Middle frontal gyrus (tissue), 1 donor: ENCODE measurements at regions not wholly inside any gene's neighbourhood (a gene's known extent, or its start where the extent isn't known, plus 50 kb on each side); places are given as distances from the start of the nearest gene placed in this dataset.

Experiments used
- DNase-seq: peaks from one replicate; pipeline ENCODE4 v3.0.0-alpha.2; 2015; ENCODE audit warnings: low spot score; ENCODE audit errors: extremely low spot score

GRCh38 chr12:14252697-14253096, 112.8 kb upstream of the ATF7IP start:
- DNase-seq: no peak

GRCh38 chr12:14253496-14253895, 112.0 kb upstream of the ATF7IP start:
- DNase-seq: no peak

- no peak for DNase-seq
These were observed 110.7 kb upstream of the ATF7IP start for GRCh38 chr12:14254781-14255180.

GRCh38 chr12:14256121-14256520, 109.4 kb upstream of the ATF7IP start:
- no peak for DNase-seq

- no peak for DNase-seq
These were observed 108.8 kb upstream of the ATF7IP start for GRCh38 chr12:14256555-14257169.

- DNase-seq: no peak
These were observed 108.2 kb upstream of the ATF7IP start for GRCh38 chr12:14257303-14257733.

- peak; percentile 90 for DNase-seq
These were observed 107.5 kb upstream of the ATF7IP start for GRCh38 chr12:14257734-14258574.

- DNase-seq: no peak
These were observed 106.9 kb upstream of the ATF7IP start for GRCh38 chr12:14258575-14258940.

- DNase-seq: no peak
These were observed 105.9 kb upstream of the ATF7IP start for GRCh38 chr12:14259481-14260010.

- DNase-seq: no peak
These were observed 105.2 kb upstream of the ATF7IP start for GRCh38 chr12:14260011-14260993.

- DNase-seq: no peak
These were observed 104.4 kb upstream of the ATF7IP start for GRCh38 chr12:14261096-14261495.

- DNase-seq: no peak
These were observed 103.6 kb upstream of the ATF7IP start for GRCh38 chr12:14261861-14262260.

GRCh38 chr12:14262771-14263511, 102.5 kb upstream of the ATF7IP start:
- no peak for DNase-seq

GRCh38 chr12:14263742-14264141, 101.7 kb upstream of the ATF7IP start:
- DNase-seq: no peak

- DNase-seq: no peak
These were observed 101.2 kb upstream of the ATF7IP start for GRCh38 chr12:14264316-14264715.

- no peak for DNase-seq
These were observed 100.7 kb upstream of the ATF7IP start for GRCh38 chr12:14264778-14265177.

- DNase-seq: no peak
These were observed 97.4 kb upstream of the ATF7IP start for GRCh38 chr12:14268120-14268515.

GRCh38 chr12:14270392-14270791, 95.1 kb upstream of the ATF7IP start:
- DNase-seq: no peak

- no peak for DNase-seq
These were observed 92.2 kb upstream of the ATF7IP start for GRCh38 chr12:14272956-14273912.

- DNase-seq: no peak
These were observed 91.6 kb upstream of the ATF7IP start for GRCh38 chr12:14273913-14274311.
